PFSK-1 (cell line): ENCODE measurements at regions not wholly inside any gene's neighbourhood (a gene's known extent, or its start where the extent isn't known, plus 50 kb on each side); places are given as distances from the start of the nearest gene placed in this dataset.

ENCODE experiments used
- FOXP2 ChIP-seq: optimal IDR thresholded peaks from 2 replicates; pipeline ENCODE3; 2011; ENCODE audit warnings: borderline replicate concordance, control low read depth, inconsistent platforms; ENCODE audit not compliant: insufficient read depth; ENCODE audit errors: extremely low read length, extremely low read depth
- POLR2AphosphoS5 ChIP-seq: IDR thresholded peaks from 2 replicates; pipeline ENCODE4 v1.6.1; 2012; ENCODE audit warnings: low read depth, mild to moderate bottlenecking, control low read depth, low read length, moderate library complexity
- SIN3A ChIP-seq: IDR thresholded peaks from 2 replicates; pipeline ENCODE4 v1.6.1; 2012; ENCODE audit warnings: mild to moderate bottlenecking, low read length, moderate library complexity, borderline replicate concordance; ENCODE audit not compliant: insufficient read depth
- TAF1 ChIP-seq: IDR thresholded peaks from 2 replicates; pipeline ENCODE4 v1.6.1; 2012; ENCODE audit warnings: low read length, control low read depth, borderline replicate concordance; ENCODE audit not compliant: insufficient read depth
- TF ChIP-seq, protein P1 (sequence below), 2 experiments: IDR thresholded peaks; 2 replicates each; pipeline versions ENCODE4 v1.6.1 to v1.8.0; 2011 to 2012; ENCODE audit warnings: low read depth in 2 of 2, low read length in 2 of 2, control low read depth in 1 of 2, inconsistent platforms in 1 of 2, mild to moderate bottlenecking in 1 of 2, moderate library complexity in 1 of 2; ENCODE audit not compliant: insufficient read depth in 1 of 2

DNA sequence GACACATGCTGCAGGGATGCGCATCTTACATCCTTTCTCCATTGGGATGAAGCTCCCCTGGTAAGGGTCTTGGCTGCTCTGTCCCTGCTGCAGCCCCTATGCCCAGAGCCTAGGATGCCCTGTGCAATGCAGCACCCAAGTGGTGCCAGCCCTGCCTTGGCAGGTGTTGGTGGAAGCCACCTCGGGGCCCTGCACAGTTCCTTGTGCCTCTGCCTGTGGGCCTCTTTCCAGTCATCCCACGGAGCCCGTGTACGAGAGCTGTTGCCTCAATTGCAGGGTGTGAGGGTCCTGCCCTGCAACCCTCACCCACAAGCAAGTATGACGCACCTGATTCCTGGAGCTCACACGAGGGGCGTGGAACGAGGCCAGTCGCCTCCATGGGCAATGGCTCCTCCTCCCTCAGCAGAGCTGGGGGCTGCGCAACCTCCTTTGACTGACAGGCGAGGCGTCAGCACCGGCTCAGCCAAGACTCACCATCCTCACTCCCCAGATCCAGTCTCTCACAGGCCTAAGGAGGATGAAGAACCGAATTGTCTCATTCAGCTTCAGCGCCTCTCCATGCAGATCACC, 719.6 kb downstream of the BRD1 start:
- no peak for TF ChIP-seq TAF1
- no peak for TF ChIP-seq SIN3A
- TF ChIP-seq POLR2AphosphoS5 = no peak
- TF ChIP-seq, protein P1, sequence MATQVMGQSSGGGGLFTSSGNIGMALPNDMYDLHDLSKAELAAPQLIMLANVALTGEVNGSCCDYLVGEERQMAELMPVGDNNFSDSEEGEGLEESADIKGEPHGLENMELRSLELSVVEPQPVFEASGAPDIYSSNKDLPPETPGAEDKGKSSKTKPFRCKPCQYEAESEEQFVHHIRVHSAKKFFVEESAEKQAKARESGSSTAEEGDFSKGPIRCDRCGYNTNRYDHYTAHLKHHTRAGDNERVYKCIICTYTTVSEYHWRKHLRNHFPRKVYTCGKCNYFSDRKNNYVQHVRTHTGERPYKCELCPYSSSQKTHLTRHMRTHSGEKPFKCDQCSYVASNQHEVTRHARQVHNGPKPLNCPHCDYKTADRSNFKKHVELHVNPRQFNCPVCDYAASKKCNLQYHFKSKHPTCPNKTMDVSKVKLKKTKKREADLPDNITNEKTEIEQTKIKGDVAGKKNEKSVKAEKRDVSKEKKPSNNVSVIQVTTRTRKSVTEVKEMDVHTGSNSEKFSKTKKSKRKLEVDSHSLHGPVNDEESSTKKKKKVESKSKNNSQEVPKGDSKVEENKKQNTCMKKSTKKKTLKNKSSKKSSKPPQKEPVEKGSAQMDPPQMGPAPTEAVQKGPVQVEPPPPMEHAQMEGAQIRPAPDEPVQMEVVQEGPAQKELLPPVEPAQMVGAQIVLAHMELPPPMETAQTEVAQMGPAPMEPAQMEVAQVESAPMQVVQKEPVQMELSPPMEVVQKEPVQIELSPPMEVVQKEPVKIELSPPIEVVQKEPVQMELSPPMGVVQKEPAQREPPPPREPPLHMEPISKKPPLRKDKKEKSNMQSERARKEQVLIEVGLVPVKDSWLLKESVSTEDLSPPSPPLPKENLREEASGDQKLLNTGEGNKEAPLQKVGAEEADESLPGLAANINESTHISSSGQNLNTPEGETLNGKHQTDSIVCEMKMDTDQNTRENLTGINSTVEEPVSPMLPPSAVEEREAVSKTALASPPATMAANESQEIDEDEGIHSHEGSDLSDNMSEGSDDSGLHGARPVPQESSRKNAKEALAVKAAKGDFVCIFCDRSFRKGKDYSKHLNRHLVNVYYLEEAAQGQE (IDR thresholded peaks at IDR 0.05; ENCODE audit: insufficient read depth in 1 of 2, low read depth in 2 of 2, low read length in 2 of 2) = no peak
- no peak for TF ChIP-seq FOXP2
